H1 (cell line): ENCODE measurements at regions not wholly inside any gene's neighbourhood (a gene's known extent, or its start where the extent isn't known, plus 50 kb on each side); places are given as distances from the start of the nearest gene placed in this dataset.

ENCODE experiments used
- SUZ12 ChIP-seq: fragments of 200-600 bp; sonication (generic); IDR thresholded peaks from 2 replicates; pipeline ENCODE4 v1.6.1; 2012; ENCODE audit warnings: mild to moderate bottlenecking, inconsistent platforms, low read length, moderate library complexity, mixed read lengths

GRCh38 chr3:5694266-5694665 is 506.8 kb downstream of the EDEM1 start (continued):
- no peak for TF ChIP-seq SUZ12
